ENCODE measurements at regions not wholly inside any gene's neighbourhood (a gene's known extent, or its start where the extent isn't known, plus 50 kb on each side); places are given as distances from the start of the nearest gene placed in this dataset.
"Not testable (repeated sequence)": the region's sequence is repeated elsewhere in the genome, so short reads cannot be mapped to it uniquely, and the experiment has no call there.

DNA sequence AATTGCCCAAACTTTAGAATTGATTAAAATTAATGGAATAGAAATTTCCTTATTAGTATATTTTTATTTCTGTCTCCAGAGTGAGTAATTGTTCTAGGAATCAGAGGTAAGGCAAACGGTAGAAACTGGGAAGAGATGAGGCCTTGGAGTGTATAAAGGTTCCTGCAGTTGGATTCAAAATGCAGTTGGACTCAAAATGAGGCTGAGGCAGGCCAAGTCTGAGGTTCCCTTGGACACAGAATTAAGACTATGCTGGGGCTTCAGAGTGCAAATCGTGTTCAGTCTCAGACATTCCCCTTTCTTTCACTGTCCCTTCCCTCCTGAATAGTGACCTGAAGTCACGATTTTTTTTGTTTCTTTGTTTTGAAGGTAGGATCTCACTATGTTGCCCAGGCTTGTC, 746.9 kb upstream of the NRXN1 start:
- 68 to 74% methylated on average over 3 of the region's 3 CpGs for WGBS, 2 donors (ENCODE audit: low coverage in 1 of 2)

DNA sequence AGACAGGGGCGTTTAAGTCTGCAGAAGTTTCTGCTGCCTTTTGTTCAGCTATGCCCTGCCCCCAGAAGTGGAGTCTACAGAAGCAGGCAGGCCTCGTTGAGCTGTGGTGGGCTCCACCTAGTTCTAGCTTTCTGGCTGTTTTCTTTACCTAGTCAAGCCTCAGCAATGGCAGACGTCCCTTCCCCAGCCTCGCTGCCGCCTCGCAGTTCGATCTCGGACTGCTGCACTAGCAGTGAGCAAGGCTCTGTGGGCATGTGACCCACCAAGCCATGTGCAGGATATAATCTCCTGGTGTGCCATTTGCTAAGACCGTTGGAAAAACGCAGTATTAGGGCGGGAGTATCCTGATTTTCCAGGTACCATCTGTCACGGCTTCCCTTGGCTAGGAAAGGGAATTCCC, 742.7 kb upstream of the NRXN1 start:
- H3K4me1 ChIP-seq; DNase-seq; H3K36me3 ChIP-seq; H3K27me3 ChIP-seq; in situ Hi-C loops (cut with MboI; ENCODE audit: low pct_ligation_motif_present in 1 of 4, low pct_unique_long_range_greater_than_20kb in 1 of 4, low sequenced_read_pairs in 3 of 4); H3K9me3 ChIP-seq; H3K27ac ChIP-seq; intact Hi-C loops (cut with DNase I; ENCODE audit: low total_unique reads); H3K4me3 ChIP-seq: not testable (repeated sequence)
- WGBS, 2 donors (ENCODE audit: low coverage in 1 of 2): 86 to 92% methylated on average over 4 to 12 of the region's 12 CpGs

More for the DNA sequence above, 746.9 kb upstream of the NRXN1 start:
- H3K36me3 ChIP-seq: no peaks in the 10 kb centered on the region
- intact Hi-C loops (cut with DNase I; ENCODE audit: low total_unique reads) (no loop called here), in situ Hi-C loops (cut with MboI; ENCODE audit: low pct_ligation_motif_present in 1 of 4, low pct_unique_long_range_greater_than_20kb in 1 of 4, low sequenced_read_pairs in 3 of 4) (no loop called here)
- TF ChIP-seq POLR2A (IDR thresholded peaks at IDR 0.05) (no peak), EP300 (IDR thresholded peaks at IDR 0.05; ENCODE audit: low read depth) (no peak), POLR2AphosphoS5 (IDR thresholded peaks at IDR 0.05) (no peak)
- TF ChIP-seq, protein P1, sequence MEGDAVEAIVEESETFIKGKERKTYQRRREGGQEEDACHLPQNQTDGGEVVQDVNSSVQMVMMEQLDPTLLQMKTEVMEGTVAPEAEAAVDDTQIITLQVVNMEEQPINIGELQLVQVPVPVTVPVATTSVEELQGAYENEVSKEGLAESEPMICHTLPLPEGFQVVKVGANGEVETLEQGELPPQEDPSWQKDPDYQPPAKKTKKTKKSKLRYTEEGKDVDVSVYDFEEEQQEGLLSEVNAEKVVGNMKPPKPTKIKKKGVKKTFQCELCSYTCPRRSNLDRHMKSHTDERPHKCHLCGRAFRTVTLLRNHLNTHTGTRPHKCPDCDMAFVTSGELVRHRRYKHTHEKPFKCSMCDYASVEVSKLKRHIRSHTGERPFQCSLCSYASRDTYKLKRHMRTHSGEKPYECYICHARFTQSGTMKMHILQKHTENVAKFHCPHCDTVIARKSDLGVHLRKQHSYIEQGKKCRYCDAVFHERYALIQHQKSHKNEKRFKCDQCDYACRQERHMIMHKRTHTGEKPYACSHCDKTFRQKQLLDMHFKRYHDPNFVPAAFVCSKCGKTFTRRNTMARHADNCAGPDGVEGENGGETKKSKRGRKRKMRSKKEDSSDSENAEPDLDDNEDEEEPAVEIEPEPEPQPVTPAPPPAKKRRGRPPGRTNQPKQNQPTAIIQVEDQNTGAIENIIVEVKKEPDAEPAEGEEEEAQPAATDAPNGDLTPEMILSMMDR (IDR thresholded peaks at IDR 0.05): no peak
- no peak overlapping the region for H3K4me3 ChIP-seq
- no peaks in the 10 kb centered on the region for H3K27me3 ChIP-seq
- no peak for DNase-seq
- H3K9me3 ChIP-seq: no peaks in the 10 kb centered on the region
- no peak overlapping the region for H3K27ac ChIP-seq
- H3K4me1 ChIP-seq: no peaks in the 10 kb centered on the region

DNA sequence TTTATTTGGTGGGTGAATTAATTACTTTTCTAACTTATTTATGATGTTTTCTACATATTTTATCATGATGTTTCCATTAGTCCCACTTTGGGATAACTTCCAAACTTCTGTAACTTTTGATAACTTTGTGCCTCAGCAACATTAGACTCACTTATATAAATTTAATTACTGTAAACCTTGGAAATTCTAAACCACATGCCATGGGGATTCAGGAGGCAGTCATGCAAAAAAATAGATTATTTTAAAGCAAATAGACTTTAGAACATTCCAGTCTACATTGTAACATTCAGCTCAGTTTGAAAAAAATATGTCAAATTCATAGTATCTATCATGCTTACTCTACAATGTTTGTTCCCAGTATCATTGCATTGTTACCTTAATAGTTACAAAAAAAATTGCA, 728.5 kb upstream of the NRXN1 start:
- Histone ChIP-seq H3K27me3 (no peaks in the 10 kb centered on the region), H3K4me1 (no peaks in the 10 kb centered on the region), H3K27ac (no peak overlapping the region), H3K36me3 (no peaks in the 10 kb centered on the region), H3K4me3 (no peak overlapping the region), H3K9me3 (no peaks in the 10 kb centered on the region)
- no peak for DNase-seq
- intact Hi-C loops (cut with DNase I; ENCODE audit: low total_unique reads) (no loop called here), in situ Hi-C loops (cut with MboI; ENCODE audit: low pct_ligation_motif_present in 1 of 4, low pct_unique_long_range_greater_than_20kb in 1 of 4, low sequenced_read_pairs in 3 of 4) (no loop called here)
- TF ChIP-seq POLR2AphosphoS5 (IDR thresholded peaks at IDR 0.05) (no peak), POLR2A (IDR thresholded peaks at IDR 0.05) (no peak), EP300 (IDR thresholded peaks at IDR 0.05; ENCODE audit: low read depth) (no peak)
- TF ChIP-seq, protein P1 (IDR thresholded peaks at IDR 0.05): no peak

DNA sequence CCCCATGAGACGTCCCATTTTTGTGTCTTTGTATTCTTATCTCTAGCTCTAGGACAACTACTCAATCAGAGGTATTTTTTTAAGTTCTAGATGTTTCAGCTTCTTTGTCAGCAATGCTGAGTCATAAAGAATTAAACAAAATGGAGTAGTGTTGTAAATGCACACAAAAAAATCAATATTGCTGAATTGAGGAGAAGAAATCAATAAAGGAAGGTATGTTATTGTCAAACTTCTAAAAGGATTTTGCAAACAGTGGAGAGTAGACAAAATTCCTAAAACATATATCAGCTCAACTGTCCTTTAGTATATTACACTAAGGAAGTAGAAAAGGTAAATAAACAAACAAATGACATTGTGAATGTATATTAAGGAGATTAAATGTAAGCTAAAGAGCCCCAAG, 726.1 kb upstream of the NRXN1 start:
- no peaks in the 10 kb centered on the region for H3K36me3 ChIP-seq
- no peak overlapping the region for H3K27ac ChIP-seq
- WGBS, 2 donors (ENCODE audit: low coverage in 1 of 2): 57 to 81% methylated on average over 1 of the region's 1 CpG
- TF ChIP-seq POLR2AphosphoS5 (IDR thresholded peaks at IDR 0.05): no peak
- TF ChIP-seq EP300 (IDR thresholded peaks at IDR 0.05; ENCODE audit: low read depth): no peak
- TF ChIP-seq, protein P1 (IDR thresholded peaks at IDR 0.05): no peak
- no peak for TF ChIP-seq POLR2A (IDR thresholded peaks at IDR 0.05)
- no peaks in the 10 kb centered on the region for H3K4me1 ChIP-seq
- in situ Hi-C loops (cut with MboI; ENCODE audit: low pct_ligation_motif_present in 1 of 4, low pct_unique_long_range_greater_than_20kb in 1 of 4, low sequenced_read_pairs in 3 of 4) (no loop called here), intact Hi-C loops (cut with DNase I; ENCODE audit: low total_unique reads) (no loop called here)
- DNase-seq: no peak
- no peaks in the 10 kb centered on the region for H3K9me3 ChIP-seq
- no peak overlapping the region for H3K4me3 ChIP-seq
- no peaks in the 10 kb centered on the region for H3K27me3 ChIP-seq

DNA sequence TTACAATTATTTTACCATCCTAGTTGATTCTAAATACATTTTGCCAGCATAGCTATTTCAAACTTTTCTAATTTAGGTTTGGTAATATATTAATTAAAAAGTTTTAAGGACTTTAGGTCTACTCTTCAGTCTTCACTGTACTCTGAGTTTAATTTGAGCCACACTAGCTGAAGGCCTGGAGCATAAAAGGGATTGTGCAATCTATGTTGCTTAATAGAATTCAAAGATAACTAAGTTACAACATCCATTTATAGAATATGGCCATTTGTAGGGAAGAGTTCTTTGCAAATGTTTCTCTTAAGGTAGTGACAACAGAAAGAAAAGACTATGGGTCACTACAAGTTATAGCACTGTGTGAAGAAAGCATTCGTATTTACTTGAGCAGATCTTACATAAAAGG, 702.2 kb upstream of the NRXN1 start:
- intact Hi-C loops (cut with DNase I; ENCODE audit: low total_unique reads) (no loop called here), in situ Hi-C loops (cut with MboI; ENCODE audit: low pct_ligation_motif_present in 1 of 4, low pct_unique_long_range_greater_than_20kb in 1 of 4, low sequenced_read_pairs in 3 of 4) (no loop called here)
- no peak overlapping the region for H3K4me3 ChIP-seq
- no peak overlapping the region for H3K27ac ChIP-seq
- no peaks in the 10 kb centered on the region for H3K36me3 ChIP-seq
- no peaks in the 10 kb centered on the region for H3K4me1 ChIP-seq
- WGBS, 2 donors (ENCODE audit: low coverage in 1 of 2): 95 to 100% methylated on average over 1 of the region's 1 CpG
- TF ChIP-seq POLR2AphosphoS5 (IDR thresholded peaks at IDR 0.05) (no peak), EP300 (IDR thresholded peaks at IDR 0.05; ENCODE audit: low read depth) (no peak), POLR2A (IDR thresholded peaks at IDR 0.05) (no peak)
- TF ChIP-seq, protein P1 (IDR thresholded peaks at IDR 0.05): no peak
- no peaks in the 10 kb centered on the region for H3K27me3 ChIP-seq
- no peaks in the 10 kb centered on the region for H3K9me3 ChIP-seq
- DNase-seq: no peak

Data from transverse colon (tissue), 4 donors.